ENCODE measurements at regions not wholly inside any gene's neighbourhood (a gene's known extent, or its start where the extent isn't known, plus 50 kb on each side); places are given as distances from the start of the nearest gene placed in this dataset.

GRCh38 chr6:144742779-144743178 is 457.6 kb downstream of the UTRN start:
- Histone ChIP-seq H3K27ac (ENCODE audit: low read depth, low read length) (no peak overlapping the region), H3K4me3 (ENCODE audit: low read depth, low read length) (no peak overlapping the region), H3K9me3 (ENCODE audit: control insufficient read depth, insufficient read depth, low read length) (no peaks in the 10 kb centered on the region), H3K27me3 (ENCODE audit: control insufficient read depth, insufficient read depth, low read length) (no peaks in the 10 kb centered on the region), H3K36me3 (ENCODE audit: control insufficient read depth, insufficient read depth, low read length) (no peaks in the 10 kb centered on the region), H3K4me1 (ENCODE audit: control insufficient read depth, insufficient read depth, low read length) (no peaks in the 10 kb centered on the region)
- DNase-seq (ENCODE audit: low read depth in 4 of 6, low spot score in 6 of 6), result no peak
- no CpG with 5 or more reads among the region's 2 CpGs for WGBS (ENCODE audit: insufficient coverage)

- no peak overlapping the region for H3K27ac ChIP-seq (ENCODE audit: low read depth, low read length)
These were observed 459.6 kb downstream of the UTRN start for GRCh38 chr6:144744720-144745119.

GRCh38 chr6:144745439-144745838 is 460.3 kb downstream of the UTRN start:
- peak in 2 of 6 donors; percentile 11 to 39 for DNase-seq (ENCODE audit: low read depth in 4 of 6, low spot score in 6 of 6)
- Histone ChIP-seq H3K36me3 (ENCODE audit: control insufficient read depth, insufficient read depth, low read length) (no peaks in the 10 kb centered on the region), H3K27me3 (ENCODE audit: control insufficient read depth, insufficient read depth, low read length) (no peaks in the 10 kb centered on the region), H3K27ac (ENCODE audit: low read depth, low read length) (no peak overlapping the region), H3K9me3 (ENCODE audit: control insufficient read depth, insufficient read depth, low read length) (no peaks in the 10 kb centered on the region), H3K4me3 (ENCODE audit: low read depth, low read length) (no peak overlapping the region), H3K4me1 (ENCODE audit: control insufficient read depth, insufficient read depth, low read length) (no peaks in the 10 kb centered on the region)
- no CpG with 5 or more reads among the region's 3 CpGs for WGBS (ENCODE audit: insufficient coverage)

More at GRCh38 chr6:144744720-144745119, 459.6 kb downstream of the UTRN start:
- Histone ChIP-seq H3K4me3 (ENCODE audit: low read depth, low read length) (no peak overlapping the region), H3K27me3 (ENCODE audit: control insufficient read depth, insufficient read depth, low read length) (no peaks in the 10 kb centered on the region), H3K36me3 (ENCODE audit: control insufficient read depth, insufficient read depth, low read length) (no peaks in the 10 kb centered on the region), H3K4me1 (ENCODE audit: control insufficient read depth, insufficient read depth, low read length) (no peaks in the 10 kb centered on the region), H3K9me3 (ENCODE audit: control insufficient read depth, insufficient read depth, low read length) (no peaks in the 10 kb centered on the region)
- DNase-seq (ENCODE audit: low read depth in 4 of 6, low spot score in 6 of 6), result no peak
- 86% methylated on average over 1 of the region's 3 CpGs for WGBS (ENCODE audit: insufficient coverage)

GRCh38 chr6:144746902-144747469 is 461.9 kb downstream of the UTRN start:
- Histone ChIP-seq H3K9me3 (ENCODE audit: control insufficient read depth, insufficient read depth, low read length) (no peaks in the 10 kb centered on the region), H3K27ac (ENCODE audit: low read depth, low read length) (no peak overlapping the region), H3K36me3 (ENCODE audit: control insufficient read depth, insufficient read depth, low read length) (no peaks in the 10 kb centered on the region), H3K4me3 (ENCODE audit: low read depth, low read length) (no peak overlapping the region), H3K27me3 (ENCODE audit: control insufficient read depth, insufficient read depth, low read length) (no peaks in the 10 kb centered on the region), H3K4me1 (ENCODE audit: control insufficient read depth, insufficient read depth, low read length) (no peaks in the 10 kb centered on the region)
- no peak for DNase-seq (ENCODE audit: low read depth in 4 of 6, low spot score in 6 of 6)
- WGBS (ENCODE audit: insufficient coverage), result no CpG with 5 or more reads among the region's 1 CpG

- Histone ChIP-seq H3K9me3 (ENCODE audit: control insufficient read depth, insufficient read depth, low read length) (no peaks in the 10 kb centered on the region), H3K27ac (ENCODE audit: low read depth, low read length) (no peak overlapping the region), H3K27me3 (ENCODE audit: control insufficient read depth, insufficient read depth, low read length) (no peaks in the 10 kb centered on the region), H3K4me1 (ENCODE audit: control insufficient read depth, insufficient read depth, low read length) (no peaks in the 10 kb centered on the region), H3K36me3 (ENCODE audit: control insufficient read depth, insufficient read depth, low read length) (no peaks in the 10 kb centered on the region), H3K4me3 (ENCODE audit: low read depth, low read length) (no peak overlapping the region)
- DNase-seq (ENCODE audit: low read depth in 4 of 6, low spot score in 6 of 6), result no peak
- no CpG with 5 or more reads among the region's 3 CpGs for WGBS (ENCODE audit: insufficient coverage)
These were observed 464.1 kb downstream of the UTRN start for GRCh38 chr6:144749263-144749662.

GRCh38 chr6:144753023-144753705 is 468.0 kb downstream of the UTRN start:
- no peaks in the 10 kb centered on the region for H3K36me3 ChIP-seq (ENCODE audit: control insufficient read depth, insufficient read depth, low read length)
- H3K4me3 ChIP-seq (ENCODE audit: low read depth, low read length), result no peak overlapping the region
- no peaks in the 10 kb centered on the region for H3K27me3 ChIP-seq (ENCODE audit: control insufficient read depth, insufficient read depth, low read length)
- DNase-seq (ENCODE audit: low read depth in 4 of 6, low spot score in 6 of 6), result peak in 1 of 6 donors; percentile 32
- H3K9me3 ChIP-seq (ENCODE audit: control insufficient read depth, insufficient read depth, low read length), result no peaks in the 10 kb centered on the region
- no peak overlapping the region for H3K27ac ChIP-seq (ENCODE audit: low read depth, low read length)
- no CpG with 5 or more reads among the region's 2 CpGs for whole genome bisulfite sequencing (ENCODE audit: insufficient coverage)
- no peaks in the 10 kb centered on the region for H3K4me1 ChIP-seq (ENCODE audit: control insufficient read depth, insufficient read depth, low read length)

- Histone ChIP-seq H3K27ac (ENCODE audit: low read depth, low read length) (no peak overlapping the region), H3K36me3 (ENCODE audit: control insufficient read depth, insufficient read depth, low read length) (no peaks in the 10 kb centered on the region), H3K9me3 (ENCODE audit: control insufficient read depth, insufficient read depth, low read length) (no peaks in the 10 kb centered on the region), H3K27me3 (ENCODE audit: control insufficient read depth, insufficient read depth, low read length) (no peaks in the 10 kb centered on the region), H3K4me1 (ENCODE audit: control insufficient read depth, insufficient read depth, low read length) (no peaks in the 10 kb centered on the region), H3K4me3 (ENCODE audit: low read depth, low read length) (no peak overlapping the region)
- no CpG with 5 or more reads among the region's 2 CpGs for WGBS (ENCODE audit: insufficient coverage)
- DNase-seq (ENCODE audit: low read depth in 4 of 6, low spot score in 6 of 6), result no peak
These were observed 471.3 kb downstream of the UTRN start for GRCh38 chr6:144756469-144756868.

GRCh38 chr6:144757299-144757698 is 472.2 kb downstream of the UTRN start:
- Histone ChIP-seq H3K36me3 (ENCODE audit: control insufficient read depth, insufficient read depth, low read length) (no peaks in the 10 kb centered on the region), H3K4me3 (ENCODE audit: low read depth, low read length) (no peak overlapping the region), H3K27me3 (ENCODE audit: control insufficient read depth, insufficient read depth, low read length) (no peaks in the 10 kb centered on the region), H3K27ac (ENCODE audit: low read depth, low read length) (no peak overlapping the region), H3K9me3 (ENCODE audit: control insufficient read depth, insufficient read depth, low read length) (no peaks in the 10 kb centered on the region), H3K4me1 (ENCODE audit: control insufficient read depth, insufficient read depth, low read length) (no peaks in the 10 kb centered on the region)
- no peak for DNase-seq (ENCODE audit: low read depth in 4 of 6, low spot score in 6 of 6)
- WGBS (ENCODE audit: insufficient coverage), result no CpG with 5 or more reads among the region's 3 CpGs

- H3K4me1 ChIP-seq (ENCODE audit: control insufficient read depth, insufficient read depth, low read length), result no peaks in the 10 kb centered on the region
- no peaks in the 10 kb centered on the region for H3K9me3 ChIP-seq (ENCODE audit: control insufficient read depth, insufficient read depth, low read length)
- no CpG with 5 or more reads among the region's 3 CpGs for WGBS (ENCODE audit: insufficient coverage)
- DNase-seq (ENCODE audit: low read depth in 4 of 6, low spot score in 6 of 6), result no peak
- no peak overlapping the region for H3K4me3 ChIP-seq (ENCODE audit: low read depth, low read length)
- no peak overlapping the region for H3K27ac ChIP-seq (ENCODE audit: low read depth, low read length)
- H3K27me3 ChIP-seq (ENCODE audit: control insufficient read depth, insufficient read depth, low read length), result no peaks in the 10 kb centered on the region
- no peaks in the 10 kb centered on the region for H3K36me3 ChIP-seq (ENCODE audit: control insufficient read depth, insufficient read depth, low read length)
These were observed 472.6 kb downstream of the UTRN start for GRCh38 chr6:144757730-144758129.

GRCh38 chr6:144758602-144759001 is 473.5 kb downstream of the UTRN start:
- WGBS (ENCODE audit: insufficient coverage), result no CpG with 5 or more reads among the region's 3 CpGs
- Histone ChIP-seq H3K27me3 (ENCODE audit: control insufficient read depth, insufficient read depth, low read length) (no peaks in the 10 kb centered on the region), H3K4me1 (ENCODE audit: control insufficient read depth, insufficient read depth, low read length) (no peaks in the 10 kb centered on the region), H3K9me3 (ENCODE audit: control insufficient read depth, insufficient read depth, low read length) (no peaks in the 10 kb centered on the region), H3K4me3 (ENCODE audit: low read depth, low read length) (no peak overlapping the region), H3K27ac (ENCODE audit: low read depth, low read length) (no peak overlapping the region), H3K36me3 (ENCODE audit: control insufficient read depth, insufficient read depth, low read length) (no peaks in the 10 kb centered on the region)
- no peak for DNase-seq (ENCODE audit: low read depth in 4 of 6, low spot score in 6 of 6)
